DND-41 (cell line): ENCODE measurements at regions not wholly inside any gene's neighbourhood (a gene's known extent, or its start where the extent isn't known, plus 50 kb on each side); places are given as distances from the start of the nearest gene placed in this dataset.

Experiments used
- ATAC-seq: fragments of 200-7000 bp; cut with Tn5 transposase; 3 replicates; pipeline ENCODE4 v1.9.1; 2021; ENCODE audit warnings: low read depth; ENCODE audit not compliant: insufficient read depth
- DNase-seq: peaks from one replicate; pipeline ENCODE4 v3.0.0-alpha.2; 2020
- H2AFZ ChIP-seq: 2 replicates; pipeline ENCODE4 v1.6.0; 2012; ENCODE audit warnings: low read depth, low read length
- H3K27ac ChIP-seq: 2 replicates; pipeline ENCODE4 v1.5.1; 2012; ENCODE audit warnings: low read length, inconsistent platforms
- H3K27me3 ChIP-seq: fragments of 200-600 bp; sonication (generic); 2 replicates; pipeline ENCODE4 v1.6.0; 2012; ENCODE audit warnings: low read length, mild to moderate bottlenecking, inconsistent platforms; ENCODE audit not compliant: insufficient read depth, poor library complexity
- H3K36me3 ChIP-seq: 2 replicates; pipeline ENCODE4 v1.5.1; 2012; ENCODE audit warnings: low read length, inconsistent platforms; ENCODE audit not compliant: insufficient read depth
- H3K4me1 ChIP-seq: 2 replicates; pipeline ENCODE4 v1.5.1; 2012; ENCODE audit warnings: mild to moderate bottlenecking, low read length; ENCODE audit not compliant: insufficient read depth
- H3K4me2 ChIP-seq: 2 replicates; pipeline ENCODE4 v1.6.0; 2012; ENCODE audit warnings: mild to moderate bottlenecking, moderate library complexity, low read length, inconsistent platforms; ENCODE audit not compliant: insufficient read depth
- H3K4me3 ChIP-seq, 2 experiments: fragments of 200-600 bp in 1 of 2; shearing (Covaris generic) in 1 of 2; 2 replicates each; pipeline ENCODE4 v1.5.1; 2012 to 2016; ENCODE audit warnings: inconsistent platforms in 2 of 2, low read length in 2 of 2, mild to moderate bottlenecking in 2 of 2, low read depth in 1 of 2, moderate library complexity in 1 of 2
- H3K79me2 ChIP-seq: 2 replicates; pipeline ENCODE4 v1.6.0; 2012; ENCODE audit warnings: low read length, inconsistent platforms; ENCODE audit not compliant: insufficient read depth
- H3K9ac ChIP-seq: 2 replicates; pipeline ENCODE4 v1.6.0; 2012; ENCODE audit warnings: low read depth, mild to moderate bottlenecking, inconsistent platforms, low read length, moderate library complexity
- H3K9me3 ChIP-seq: 2 replicates; pipeline ENCODE4 v1.5.1; 2012; ENCODE audit warnings: low read length, moderate library complexity, mild to moderate bottlenecking, inconsistent platforms; ENCODE audit not compliant: insufficient read depth, severe bottlenecking
- H4K20me1 ChIP-seq: 2 replicates; pipeline ENCODE4 v1.6.0; 2012; ENCODE audit warnings: low read length; ENCODE audit not compliant: insufficient read depth
- EZH2 ChIP-seq: IDR thresholded peaks from 3 replicates; pipeline ENCODE4 v1.6.1; 2012; ENCODE audit warnings: borderline replicate concordance, low read depth, mild to moderate bottlenecking, moderate library complexity, low read length, inconsistent platforms; ENCODE audit not compliant: severe bottlenecking
- TF ChIP-seq, protein P1 (sequence below): IDR thresholded peaks from 2 replicates; pipeline ENCODE4 v1.5.1; 2012; ENCODE audit warnings: borderline replicate concordance, low read length, moderate library complexity, mild to moderate bottlenecking; ENCODE audit not compliant: poor library complexity, severe bottlenecking; ENCODE audit errors: extremely low read depth

DNA sequence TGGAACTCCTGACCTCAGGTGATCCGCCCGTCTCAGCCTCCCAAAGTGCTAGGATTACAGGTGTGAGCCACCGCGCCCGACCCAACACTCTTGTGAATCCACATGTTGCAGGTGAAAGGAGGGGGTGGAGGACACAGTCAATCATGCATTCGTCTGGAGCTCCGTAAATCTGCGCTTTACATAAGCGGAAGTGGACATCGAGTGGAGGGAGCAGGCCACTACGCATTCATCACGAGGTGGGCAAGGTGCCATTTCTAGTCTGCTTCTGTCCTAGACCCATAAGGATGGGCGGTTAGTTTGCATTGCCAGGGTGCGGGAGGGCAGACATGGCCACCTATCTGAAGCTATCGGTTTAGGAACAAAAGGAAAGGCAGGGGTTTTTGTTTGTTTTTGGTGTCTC is 225.2 kb upstream of the TCERG1L start:
- H2AFZ ChIP-seq, result no peak overlapping the region
- H3K36me3 ChIP-seq, result no peaks in the 10 kb centered on the region
- H3K4me2 ChIP-seq, result no peak overlapping the region
- no peaks in the 10 kb centered on the region for H3K27me3 ChIP-seq
- H3K4me3 ChIP-seq, result no peak overlapping the region
- DNase-seq (no peak), ATAC-seq (no peak)
- no peaks in the 10 kb centered on the region; the same call in 1 of the 2 replicates for H4K20me1 ChIP-seq
- H3K9ac ChIP-seq, result no peak overlapping the region
- TF ChIP-seq, protein P1, sequence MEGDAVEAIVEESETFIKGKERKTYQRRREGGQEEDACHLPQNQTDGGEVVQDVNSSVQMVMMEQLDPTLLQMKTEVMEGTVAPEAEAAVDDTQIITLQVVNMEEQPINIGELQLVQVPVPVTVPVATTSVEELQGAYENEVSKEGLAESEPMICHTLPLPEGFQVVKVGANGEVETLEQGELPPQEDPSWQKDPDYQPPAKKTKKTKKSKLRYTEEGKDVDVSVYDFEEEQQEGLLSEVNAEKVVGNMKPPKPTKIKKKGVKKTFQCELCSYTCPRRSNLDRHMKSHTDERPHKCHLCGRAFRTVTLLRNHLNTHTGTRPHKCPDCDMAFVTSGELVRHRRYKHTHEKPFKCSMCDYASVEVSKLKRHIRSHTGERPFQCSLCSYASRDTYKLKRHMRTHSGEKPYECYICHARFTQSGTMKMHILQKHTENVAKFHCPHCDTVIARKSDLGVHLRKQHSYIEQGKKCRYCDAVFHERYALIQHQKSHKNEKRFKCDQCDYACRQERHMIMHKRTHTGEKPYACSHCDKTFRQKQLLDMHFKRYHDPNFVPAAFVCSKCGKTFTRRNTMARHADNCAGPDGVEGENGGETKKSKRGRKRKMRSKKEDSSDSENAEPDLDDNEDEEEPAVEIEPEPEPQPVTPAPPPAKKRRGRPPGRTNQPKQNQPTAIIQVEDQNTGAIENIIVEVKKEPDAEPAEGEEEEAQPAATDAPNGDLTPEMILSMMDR, result no peak
- no peak for TF ChIP-seq EZH2
- no peaks in the 10 kb centered on the region for H3K79me2 ChIP-seq
- no peaks in the 10 kb centered on the region for H3K4me1 ChIP-seq
- no peak overlapping the region for H3K27ac ChIP-seq
- no peaks in the 10 kb centered on the region for H3K9me3 ChIP-seq

DNA sequence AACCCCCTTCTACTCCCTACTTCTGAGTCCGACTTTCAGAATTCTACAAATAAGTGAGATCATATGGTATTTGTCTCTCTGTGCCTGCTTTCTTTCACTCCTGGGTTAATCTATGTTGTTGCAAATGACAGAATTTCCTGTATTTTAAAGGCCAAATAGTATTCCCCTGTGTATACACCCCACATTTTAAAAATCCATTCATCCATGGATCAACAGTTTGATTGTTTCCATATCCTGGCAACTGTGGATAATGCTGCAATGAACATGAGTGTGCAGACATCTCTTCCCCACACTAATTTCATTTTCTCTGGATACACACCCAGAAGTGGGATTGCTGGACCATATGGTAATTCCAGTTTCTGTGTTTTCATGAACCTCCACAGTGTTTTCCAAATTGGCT is 225.8 kb upstream of the TCERG1L start:
- H3K9ac ChIP-seq, result no peak overlapping the region
- no peaks in the 10 kb centered on the region for H3K9me3 ChIP-seq
- DNase-seq (no peak), ATAC-seq (no peak)
- no peak for TF ChIP-seq EZH2
- TF ChIP-seq, protein P1, result no peak
- no peaks in the 10 kb centered on the region for H3K4me1 ChIP-seq
- H3K4me3 ChIP-seq, result no peak overlapping the region
- no peak overlapping the region for H3K4me2 ChIP-seq
- no peaks in the 10 kb centered on the region for H3K27me3 ChIP-seq
- H3K27ac ChIP-seq, result no peak overlapping the region
- no peaks in the 10 kb centered on the region; the same call in 1 of the 2 replicates for H4K20me1 ChIP-seq
- no peak overlapping the region for H2AFZ ChIP-seq
- H3K79me2 ChIP-seq, result no peaks in the 10 kb centered on the region
- H3K36me3 ChIP-seq, result no peaks in the 10 kb centered on the region

DNA sequence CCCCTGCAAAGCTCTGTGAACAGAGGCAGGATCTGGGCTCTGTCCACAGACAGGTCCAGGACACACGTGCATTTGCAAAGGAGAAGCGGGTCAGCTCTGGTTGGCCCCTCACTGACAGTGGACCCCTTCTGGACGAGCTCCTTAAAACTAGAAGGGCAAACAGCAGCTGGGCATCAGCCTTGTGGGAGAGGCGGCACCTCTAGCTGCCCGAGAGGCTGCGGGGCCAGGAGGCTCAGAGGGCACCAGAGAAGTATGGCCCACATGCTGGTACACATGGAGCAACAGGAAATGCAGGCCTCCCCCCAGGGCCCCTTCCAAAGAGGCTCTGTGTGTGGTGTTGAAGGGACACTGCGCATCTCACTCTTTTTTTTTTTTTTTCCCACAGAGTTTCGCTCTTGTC is 233.0 kb upstream of the TCERG1L start:
- TF ChIP-seq EZH2, result no peak
- TF ChIP-seq, protein P1, result no peak
- no peak overlapping the region for H3K4me3 ChIP-seq
- no peaks in the 10 kb centered on the region for H3K9me3 ChIP-seq
- no peaks in the 10 kb centered on the region for H3K4me1 ChIP-seq
- no peaks in the 10 kb centered on the region for H3K79me2 ChIP-seq
- H4K20me1 ChIP-seq, result no peaks in the 10 kb centered on the region
- DNase-seq (no peak), ATAC-seq (no peak)
- no peaks in the 10 kb centered on the region for H3K36me3 ChIP-seq
- H3K4me2 ChIP-seq, result no peak overlapping the region
- H3K27me3 ChIP-seq, result no peaks in the 10 kb centered on the region
- no peak overlapping the region for H2AFZ ChIP-seq
- H3K9ac ChIP-seq, result no peak overlapping the region
- no peak overlapping the region for H3K27ac ChIP-seq
